A549 (cell line): ENCODE measurements at regions not wholly inside any gene's neighbourhood (a gene's known extent, or its start where the extent isn't known, plus 50 kb on each side); places are given as distances from the start of the nearest gene placed in this dataset.

Experiments
- ATAC-seq, 2 experiments: fragments of 200-7000 bp in 1 of 2; fragments of >200 bp in 1 of 2; cut with Nextera tagmentation in 1 of 2; cut with Tn5 transposase in 1 of 2; 3 replicates each; pipeline versions ENCODE4 v1.8.0 to v1.9.1; 2018 to 2020; ENCODE audit warnings: mild to moderate bottlenecking in 1 of 2, moderate library complexity in 1 of 2
- CTCF ChIA-PET: fragments of 300-600 bp; sonication (Branson Sonifier 250); formaldehyde crosslinking; extraction: SDS; loops from one replicate; lab custom pipeline; 2021; ENCODE audit warnings: antibody characterized with exemption, inconsistent platforms; lab: Yijun Ruan, JAX
- POLR2A ChIA-PET: fragments of 350-600 bp; formaldehyde crosslinking; extraction: SDS; loops from one replicate; lab custom pipeline; 2021; ENCODE audit warnings: antibody characterized with exemption, inconsistent platforms; lab: Yijun Ruan, JAX
- DNase-seq, 2 experiments: peaks; one replicate each; pipeline versions ENCODE4 v3.0.0 to v3.0.0-alpha.2; 2011 to 2016; ENCODE audit warnings: low read depth in 1 of 2, low spot score in 1 of 2
- FAIRE-seq: peaks from 2 replicates; lab custom pipeline; 2011; peaks lifted over from hg19 to GRCh38; lab: Jason Lieb, UNC
- H3K27ac ChIP-seq, 2 experiments: fragments of >200 bp; sonication (Bioruptor Twin); formaldehyde crosslinking; 3 replicates each; pipeline ENCODE4 v1.5.1; 2016 to 2017
- H3K4me1 ChIP-seq: fragments of >200 bp; sonication (Bioruptor Twin); formaldehyde crosslinking; 3 replicates; pipeline ENCODE4 v1.6.1; 2016
- H3K4me2 ChIP-seq: fragments of >200 bp; sonication (Bioruptor Twin); formaldehyde crosslinking; 3 replicates; pipeline ENCODE4 v1.6.1; 2016
- H3K4me3 ChIP-seq: fragments of >200 bp; sonication (Bioruptor Twin); formaldehyde crosslinking; 3 replicates; pipeline ENCODE4 v1.5.1; 2016
- H3K9me3 ChIP-seq: fragments of >200 bp; sonication (Bioruptor Twin); formaldehyde crosslinking; 3 replicates; pipeline ENCODE4 v1.6.1; 2016
- BHLHE40 ChIP-seq: IDR thresholded peaks from 2 replicates; pipeline ENCODE4 v1.6.1; 2012; ENCODE audit warnings: low read depth, low read length, inconsistent platforms
- CBX2 ChIP-seq: fragments of 200-600 bp; sonication (generic); IDR thresholded peaks from 2 replicates; pipeline ENCODE4 v1.6.1; 2016; ENCODE audit warnings: low read depth, mild to moderate bottlenecking, borderline replicate concordance
- CHD2 ChIP-seq: fragments of 150-350 bp; IDR thresholded peaks from 2 replicates; pipeline ENCODE4 v1.6.1; 2014; ENCODE audit warnings: low read length; ENCODE audit not compliant: partially characterized antibody
- CHD4 ChIP-seq: fragments of 200-600 bp; sonication (generic); IDR thresholded peaks from 2 replicates; pipeline ENCODE4 v1.6.1; 2016; ENCODE audit warnings: antibody characterized with exemption, mild to moderate bottlenecking, borderline replicate concordance
- EHF ChIP-seq: fragments of 250-450 bp; sonication (Bioruptor Pico); IDR thresholded peaks from 2 replicates; pipeline ENCODE4 v1.5.0; 2020; ENCODE audit warnings: mild to moderate bottlenecking
- ESRRA ChIP-seq: fragments of 150-350 bp; IDR thresholded peaks from 2 replicates; pipeline ENCODE4 v1.6.1; 2014; ENCODE audit warnings: mild to moderate bottlenecking, low read length, borderline replicate concordance
- FOSB ChIP-seq: fragments of 250-450 bp; sonication (Bioruptor Pico); IDR thresholded peaks from 2 replicates; pipeline ENCODE4 v1.5.0; 2020; ENCODE audit warnings: mild to moderate bottlenecking, moderate library complexity
- HOXA7 ChIP-seq: fragments of 250-450 bp; sonication (Bioruptor Pico); IDR thresholded peaks from 2 replicates; pipeline ENCODE4 v1.5.0; 2020; ENCODE audit warnings: mild to moderate bottlenecking, moderate library complexity
- HOXB5 ChIP-seq: fragments of 250-450 bp; sonication (Bioruptor Pico); IDR thresholded peaks from 2 replicates; pipeline ENCODE4 v1.5.0; 2020; ENCODE audit warnings: mild to moderate bottlenecking, moderate library complexity
- JUN ChIP-seq, 2 experiments: fragments of >200 bp; sonication (Bioruptor Twin); formaldehyde crosslinking; IDR thresholded peaks; 2 replicates in 1 of 2; 3 replicates in 1 of 2; pipeline ENCODE4 v1.6.1; 2016 to 2017
- JUNB ChIP-seq: fragments of >200 bp; sonication (Bioruptor Twin); formaldehyde crosslinking; IDR thresholded peaks from 2 replicates; pipeline ENCODE4 v1.6.1; 2016
- KDM5A ChIP-seq: fragments of 200-600 bp; sonication (generic); IDR thresholded peaks from 2 replicates; pipeline ENCODE4 v1.6.1; 2016; ENCODE audit warnings: antibody characterized with exemption, mild to moderate bottlenecking
- MAZ ChIP-seq: fragments of 150-350 bp; IDR thresholded peaks from 2 replicates; pipeline ENCODE4 v1.6.1; 2014; ENCODE audit warnings: antibody characterized with exemption, low read depth, low read length, borderline replicate concordance
- NPAS2 ChIP-seq: fragments of 250-450 bp; sonication (Bioruptor Pico); IDR thresholded peaks from 2 replicates; pipeline ENCODE4 v1.8.0; 2022; ENCODE audit warnings: mild to moderate bottlenecking, moderate library complexity, borderline replicate concordance
- NR3C1 ChIP-seq: fragments of >200 bp; sonication (Bioruptor Twin); formaldehyde crosslinking; IDR thresholded peaks from 3 replicates; pipeline ENCODE4 v1.6.1; 2017
- POLR2A ChIP-seq: IDR thresholded peaks from 2 replicates; pipeline ENCODE4 v1.6.1; 2012; ENCODE audit warnings: mild to moderate bottlenecking, low read length
- POLR2AphosphoS2 ChIP-seq: conservative IDR thresholded peaks from 2 replicates; pipeline ENCODE4 v1.6.1; 2012; ENCODE audit warnings: low read length, improper control_type of control experiment, inconsistent platforms
- RAD21 ChIP-seq, 2 experiments: fragments of >200 bp in 1 of 2; sonication (Bioruptor Twin) in 1 of 2; formaldehyde crosslinking in 1 of 2; IDR thresholded peaks in 1 of 2; conservative IDR thresholded peaks in 1 of 2; 2 replicates in 1 of 2; 3 replicates in 1 of 2; pipeline ENCODE4 v1.6.1; 2012 to 2018; ENCODE audit warnings: inconsistent platforms in 1 of 2
- RFX5 ChIP-seq: fragments of 450-650 bp; IDR thresholded peaks from 2 replicates; pipeline ENCODE4 v1.7.1; 2014; ENCODE audit warnings: antibody characterized with exemption, mild to moderate bottlenecking, moderate library complexity
- SMC3 ChIP-seq: fragments of >200 bp; sonication (Bioruptor Twin); formaldehyde crosslinking; IDR thresholded peaks from 3 replicates; pipeline ENCODE4 v1.6.1; 2018; ENCODE audit warnings: inconsistent platforms
- SREBF2 ChIP-seq: fragments of 450-650 bp; IDR thresholded peaks from 2 replicates; pipeline ENCODE4 v1.6.1; 2014; ENCODE audit warnings: mild to moderate bottlenecking, moderate library complexity
- TFCP2L1 ChIP-seq: fragments of 250-450 bp; sonication (Bioruptor Pico); IDR thresholded peaks from 2 replicates; pipeline ENCODE4 v1.5.0; 2021; ENCODE audit warnings: mild to moderate bottlenecking
- ZSCAN20 ChIP-seq: fragments of 250-450 bp; sonication (Bioruptor Pico); IDR thresholded peaks from 2 replicates; pipeline ENCODE4 v1.8.0; 2022; ENCODE audit warnings: mild to moderate bottlenecking, moderate library complexity
- WGBS: methylation state at CpG from one replicate; pipeline ENCODE4 v1.1.6; 2017; ENCODE audit errors: missing lambda C conversion rate; 5-methylcytosine and 5-hydroxymethylcytosine counted together
- TF ChIP-seq, protein P1 (sequence below): fragments of >200 bp; sonication (Bioruptor Twin); formaldehyde crosslinking; IDR thresholded peaks from 3 replicates; pipeline ENCODE4 v1.5.1; 2016
- TF ChIP-seq, protein P2 (sequence below): fragments of 200-600 bp; sonication (generic); IDR thresholded peaks from 2 replicates; pipeline ENCODE4 v1.6.1; 2016; ENCODE audit warnings: antibody characterized with exemption, mild to moderate bottlenecking, moderate library complexity
- TF ChIP-seq, protein P3 (sequence below): fragments of >200 bp; sonication (Bioruptor Twin); formaldehyde crosslinking; IDR thresholded peaks from 3 replicates; pipeline ENCODE4 v1.6.1; 2016

GRCh38 chr2:2564300-2565078, 233.4 kb upstream of the MYT1L start:
- Histone ChIP-seq H3K4me2 (no peak overlapping the region), H3K4me3 (no peak overlapping the region), H3K9me3 (no peaks in the 10 kb centered on the region), H3K4me1 (no peaks in the 10 kb centered on the region), H3K27ac (no peak overlapping the region)
- FAIRE-seq (no peak), ATAC-seq (no peak), DNase-seq (no peak)
- TF ChIP-seq CBX2, result no peak
- TF ChIP-seq HOXA7 (CRISPR knock-in tag), result no peak
- no peak for TF ChIP-seq HOXB5 (CRISPR knock-in tag)
- no peak for TF ChIP-seq RFX5
- TF ChIP-seq BHLHE40, result no peak
- no peak for TF ChIP-seq TFCP2L1 (CRISPR knock-in tag)
- WGBS, result 38% methylated on average over 24 of the region's 24 CpGs
- POLR2A ChIA-PET, result no interaction called here
- CTCF ChIA-PET, result interaction anchor here (1.4 kb wide), 1 partner anchor 11 kb away, joined by 3 read pairs; no protein-coding TSS in a partner anchor

- DNase-seq (no peak), ATAC-seq (no peak), FAIRE-seq (no peak)
- Histone ChIP-seq H3K27ac (no peak overlapping the region), H3K4me2 (no peak overlapping the region), H3K4me3 (no peak overlapping the region), H3K4me1 (no peaks in the 10 kb centered on the region), H3K9me3 (no peaks in the 10 kb centered on the region)
- TF ChIP-seq SMC3, result no peak
- no peak for TF ChIP-seq SREBF2
- no peak for TF ChIP-seq NR3C1
- no peak for TF ChIP-seq ESRRA
- no peak for TF ChIP-seq TFCP2L1 (CRISPR knock-in tag)
- TF ChIP-seq JUN (IDR thresholded peaks at IDR 0.05), result no peak
- TF ChIP-seq POLR2A, result no peak
- no peak for TF ChIP-seq RAD21 (conservative IDR thresholded peaks at IDR 0.05 in 1 of 2, IDR thresholded peaks at IDR 0.05 in 1 of 2)
- no peak for TF ChIP-seq HOXB5 (CRISPR knock-in tag)
- TF ChIP-seq, protein P1, sequence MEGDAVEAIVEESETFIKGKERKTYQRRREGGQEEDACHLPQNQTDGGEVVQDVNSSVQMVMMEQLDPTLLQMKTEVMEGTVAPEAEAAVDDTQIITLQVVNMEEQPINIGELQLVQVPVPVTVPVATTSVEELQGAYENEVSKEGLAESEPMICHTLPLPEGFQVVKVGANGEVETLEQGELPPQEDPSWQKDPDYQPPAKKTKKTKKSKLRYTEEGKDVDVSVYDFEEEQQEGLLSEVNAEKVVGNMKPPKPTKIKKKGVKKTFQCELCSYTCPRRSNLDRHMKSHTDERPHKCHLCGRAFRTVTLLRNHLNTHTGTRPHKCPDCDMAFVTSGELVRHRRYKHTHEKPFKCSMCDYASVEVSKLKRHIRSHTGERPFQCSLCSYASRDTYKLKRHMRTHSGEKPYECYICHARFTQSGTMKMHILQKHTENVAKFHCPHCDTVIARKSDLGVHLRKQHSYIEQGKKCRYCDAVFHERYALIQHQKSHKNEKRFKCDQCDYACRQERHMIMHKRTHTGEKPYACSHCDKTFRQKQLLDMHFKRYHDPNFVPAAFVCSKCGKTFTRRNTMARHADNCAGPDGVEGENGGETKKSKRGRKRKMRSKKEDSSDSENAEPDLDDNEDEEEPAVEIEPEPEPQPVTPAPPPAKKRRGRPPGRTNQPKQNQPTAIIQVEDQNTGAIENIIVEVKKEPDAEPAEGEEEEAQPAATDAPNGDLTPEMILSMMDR, result no peak
- no peak for TF ChIP-seq CHD4
- no peak for TF ChIP-seq NPAS2 (CRISPR knock-in tag)
- no peak for TF ChIP-seq MAZ
- TF ChIP-seq KDM5A, result no peak
- no peak for TF ChIP-seq FOSB
- WGBS, result 12% methylated on average over 8 of the region's 8 CpGs
- ChIA-PET CTCF (interaction anchor here (1.4 kb wide), 1 partner anchor 13 kb away, joined by 3 read pairs; no protein-coding TSS in a partner anchor), POLR2A (no interaction called here)
Measured at GRCh38 chr2:2563309-2563860, 232.3 kb upstream of the MYT1L start.

- WGBS, result 0% methylated on average over 1 of the region's 5 CpGs
- CTCF ChIA-PET, result interaction anchor here (1.4 kb wide), 1 partner anchor 13 kb away, joined by 3 read pairs; no protein-coding TSS in a partner anchor
- Histone ChIP-seq H3K4me2 (no peak overlapping the region), H3K9me3 (no peaks in the 10 kb centered on the region), H3K4me3 (no peak overlapping the region), H3K4me1 (no peaks in the 10 kb centered on the region), H3K27ac (no peak overlapping the region)
- POLR2A ChIA-PET, result no interaction called here
- FAIRE-seq (no peak), DNase-seq (no peak), ATAC-seq (no peak)
- TF ChIP-seq NR3C1 (no peak), CHD2 (no peak), ZSCAN20 (CRISPR knock-in tag) (no peak), EHF (no peak), KDM5A (no peak), JUN (IDR thresholded peaks at IDR 0.05) (no peak), POLR2AphosphoS2 (no peak), RFX5 (no peak), HOXB5 (CRISPR knock-in tag) (no peak), SREBF2 (no peak), POLR2A (no peak), JUNB (no peak)
- TF ChIP-seq, protein P2, sequence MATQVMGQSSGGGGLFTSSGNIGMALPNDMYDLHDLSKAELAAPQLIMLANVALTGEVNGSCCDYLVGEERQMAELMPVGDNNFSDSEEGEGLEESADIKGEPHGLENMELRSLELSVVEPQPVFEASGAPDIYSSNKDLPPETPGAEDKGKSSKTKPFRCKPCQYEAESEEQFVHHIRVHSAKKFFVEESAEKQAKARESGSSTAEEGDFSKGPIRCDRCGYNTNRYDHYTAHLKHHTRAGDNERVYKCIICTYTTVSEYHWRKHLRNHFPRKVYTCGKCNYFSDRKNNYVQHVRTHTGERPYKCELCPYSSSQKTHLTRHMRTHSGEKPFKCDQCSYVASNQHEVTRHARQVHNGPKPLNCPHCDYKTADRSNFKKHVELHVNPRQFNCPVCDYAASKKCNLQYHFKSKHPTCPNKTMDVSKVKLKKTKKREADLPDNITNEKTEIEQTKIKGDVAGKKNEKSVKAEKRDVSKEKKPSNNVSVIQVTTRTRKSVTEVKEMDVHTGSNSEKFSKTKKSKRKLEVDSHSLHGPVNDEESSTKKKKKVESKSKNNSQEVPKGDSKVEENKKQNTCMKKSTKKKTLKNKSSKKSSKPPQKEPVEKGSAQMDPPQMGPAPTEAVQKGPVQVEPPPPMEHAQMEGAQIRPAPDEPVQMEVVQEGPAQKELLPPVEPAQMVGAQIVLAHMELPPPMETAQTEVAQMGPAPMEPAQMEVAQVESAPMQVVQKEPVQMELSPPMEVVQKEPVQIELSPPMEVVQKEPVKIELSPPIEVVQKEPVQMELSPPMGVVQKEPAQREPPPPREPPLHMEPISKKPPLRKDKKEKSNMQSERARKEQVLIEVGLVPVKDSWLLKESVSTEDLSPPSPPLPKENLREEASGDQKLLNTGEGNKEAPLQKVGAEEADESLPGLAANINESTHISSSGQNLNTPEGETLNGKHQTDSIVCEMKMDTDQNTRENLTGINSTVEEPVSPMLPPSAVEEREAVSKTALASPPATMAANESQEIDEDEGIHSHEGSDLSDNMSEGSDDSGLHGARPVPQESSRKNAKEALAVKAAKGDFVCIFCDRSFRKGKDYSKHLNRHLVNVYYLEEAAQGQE, result no peak
- TF ChIP-seq, protein P3, sequence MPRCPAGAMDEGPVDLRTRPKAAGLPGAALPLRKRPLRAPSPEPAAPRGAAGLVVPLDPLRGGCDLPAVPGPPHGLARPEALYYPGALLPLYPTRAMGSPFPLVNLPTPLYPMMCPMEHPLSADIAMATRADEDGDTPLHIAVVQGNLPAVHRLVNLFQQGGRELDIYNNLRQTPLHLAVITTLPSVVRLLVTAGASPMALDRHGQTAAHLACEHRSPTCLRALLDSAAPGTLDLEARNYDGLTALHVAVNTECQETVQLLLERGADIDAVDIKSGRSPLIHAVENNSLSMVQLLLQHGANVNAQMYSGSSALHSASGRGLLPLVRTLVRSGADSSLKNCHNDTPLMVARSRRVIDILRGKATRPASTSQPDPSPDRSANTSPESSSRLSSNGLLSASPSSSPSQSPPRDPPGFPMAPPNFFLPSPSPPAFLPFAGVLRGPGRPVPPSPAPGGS, result no peak
Measured at GRCh38 chr2:2562867-2563266, 231.8 kb upstream of the MYT1L start.
